Suppressor macrophage treated with lipopolysaccharide for 4 hours (primary cell): ENCODE measurements at regions not wholly inside any gene's neighbourhood (a gene's known extent, or its start where the extent isn't known, plus 50 kb on each side); places are given as distances from the start of the nearest gene placed in this dataset.
"Not testable (repeated sequence)": the region's sequence is repeated elsewhere in the genome, so short reads cannot be mapped to it uniquely, and the experiment has no call there.

Experiments used
- DNase-seq: peaks from one replicate; pipeline ENCODE4 v3.0.0-alpha.2; 2020

GRCh38 chr5:125452991-125453390, 706.6 kb upstream of the ZNF608 start:
- DNase-seq = no peak

GRCh38 chr5:125455041-125455440, 708.6 kb upstream of the ZNF608 start:
- no peak for DNase-seq

- DNase-seq = not testable (repeated sequence)
Observed at GRCh38 chr5:125456005-125456404, 709.6 kb upstream of the ZNF608 start.

DNA sequence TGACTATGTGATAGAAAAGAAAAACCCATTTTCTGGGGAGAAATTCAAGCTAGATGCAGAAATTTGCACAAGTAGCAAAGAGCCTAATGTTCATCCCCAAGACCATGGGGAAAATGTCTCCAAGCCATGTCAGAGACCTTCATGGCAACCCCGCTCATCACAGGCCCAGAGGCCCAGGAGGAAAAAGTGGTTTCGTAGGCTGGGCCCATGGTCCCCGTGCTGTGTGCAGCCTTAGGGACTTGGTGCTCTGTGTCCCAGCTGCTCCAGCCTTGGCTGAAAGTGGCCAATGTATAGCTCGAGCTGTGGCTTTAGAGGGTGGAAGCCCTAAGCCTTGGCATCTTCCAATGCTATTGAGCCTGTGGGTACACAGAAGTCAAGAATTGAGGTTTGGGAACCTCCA, 711.2 kb upstream of the ZNF608 start:
- DNase-seq = no peak

DNA sequence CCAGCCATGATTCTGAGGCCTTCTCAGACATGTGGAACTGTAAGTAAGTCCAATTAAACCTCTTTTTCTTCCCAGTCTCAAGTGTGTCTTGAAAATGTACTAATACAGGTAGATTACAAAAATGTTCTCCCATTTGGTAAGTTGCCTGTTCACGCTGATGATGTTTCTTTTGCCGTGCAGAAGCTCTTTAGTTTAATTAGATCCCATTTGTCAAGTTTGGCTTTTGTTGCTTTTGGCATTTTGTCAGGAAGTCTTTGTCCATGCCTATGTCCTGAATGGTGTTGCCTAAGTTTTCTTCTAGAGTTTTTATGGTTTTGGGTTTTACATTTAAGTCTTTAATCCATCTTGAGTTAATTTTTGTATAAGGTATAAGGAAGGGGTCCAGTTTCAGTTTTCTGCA, 712.5 kb upstream of the ZNF608 start:
- DNase-seq = not testable (repeated sequence)

DNA sequence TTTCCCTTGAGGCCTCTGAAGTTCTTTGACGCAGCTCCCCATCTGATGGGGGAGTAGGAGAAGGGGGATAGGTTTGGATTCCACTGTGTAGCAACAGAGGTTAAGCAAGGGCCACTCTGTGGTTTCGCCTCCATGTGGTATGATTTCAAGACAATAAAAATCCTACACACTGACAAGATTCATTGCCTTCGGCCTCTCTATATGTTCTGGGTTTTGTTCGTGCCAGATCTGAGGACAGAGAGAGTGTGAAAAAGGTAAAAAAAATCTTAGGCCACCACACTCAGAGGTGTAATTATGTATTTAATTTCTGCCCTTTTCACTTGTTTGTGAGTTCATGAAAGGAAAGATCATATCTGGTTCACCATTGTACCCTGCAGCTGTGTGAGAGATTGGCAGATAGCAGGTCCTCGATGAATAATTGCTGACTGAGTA, 715.2 kb upstream of the ZNF608 start:
- DNase-seq = no peak

DNA sequence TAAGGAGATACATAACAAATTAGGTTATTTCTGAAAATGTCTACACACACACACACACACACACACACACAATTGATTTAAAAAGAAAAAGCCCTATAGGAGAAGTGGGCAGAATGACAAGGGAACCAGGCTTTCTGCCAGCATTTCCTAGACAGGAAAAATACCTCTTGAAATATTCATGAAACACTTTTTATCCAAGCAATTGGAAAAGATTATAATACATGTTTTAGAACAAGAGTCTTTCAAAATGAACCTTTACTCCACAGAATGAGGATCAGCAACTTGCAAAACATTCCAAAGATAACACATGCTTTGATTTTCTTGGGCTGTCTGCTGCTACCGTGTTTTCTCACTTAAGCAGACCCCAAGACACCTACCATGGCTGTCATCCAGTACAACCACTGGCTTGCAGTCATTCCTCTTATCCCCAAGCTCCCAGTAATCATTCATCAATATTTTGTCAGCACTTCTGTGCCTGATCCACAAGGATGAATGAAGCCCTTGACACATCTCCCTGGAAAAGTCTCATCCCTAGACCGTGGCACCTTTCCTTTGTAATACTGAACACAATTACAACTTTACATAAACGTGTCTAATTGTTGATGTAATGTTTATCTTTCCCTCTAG, 717.1 kb upstream of the ZNF608 start:
- no peak for DNase-seq

- no peak for DNase-seq
Observed at GRCh38 chr5:125464847-125465432, 718.5 kb upstream of the ZNF608 start.

- DNase-seq = no peak
Observed at GRCh38 chr5:125465703-125466102, 719.3 kb upstream of the ZNF608 start.

- DNase-seq = no peak
Observed at GRCh38 chr5:125467222-125467621, 720.8 kb upstream of the ZNF608 start.

DNA sequence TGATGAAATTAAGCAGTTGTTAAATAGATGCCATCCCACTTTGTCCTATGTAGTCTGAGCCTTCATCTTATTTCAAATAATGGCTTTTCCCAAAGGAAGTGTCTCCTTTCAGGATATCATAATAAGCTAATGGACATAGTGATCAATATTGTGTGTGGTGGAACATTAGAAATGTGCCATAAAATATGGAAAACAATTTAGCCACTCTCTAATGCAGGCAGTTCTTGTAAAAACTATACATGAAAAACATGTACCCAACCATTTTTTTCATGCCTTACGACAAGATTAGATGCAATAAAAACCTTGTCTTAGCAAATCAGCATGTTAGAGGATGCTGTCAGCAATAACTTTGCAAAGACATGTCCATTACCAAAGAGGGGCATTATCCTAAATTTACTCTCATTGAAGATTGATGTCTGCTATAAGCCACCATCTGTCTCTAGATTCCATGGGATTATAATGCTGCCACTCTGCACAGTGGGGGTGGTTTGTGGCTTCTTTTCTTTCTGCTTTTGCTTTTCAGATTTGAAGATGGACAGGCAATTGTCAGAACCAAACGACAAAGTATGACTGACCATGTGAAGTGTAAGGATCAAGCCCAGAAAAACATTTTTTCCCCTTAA, 724.0 kb upstream of the ZNF608 start:
- no peak for DNase-seq

DNA sequence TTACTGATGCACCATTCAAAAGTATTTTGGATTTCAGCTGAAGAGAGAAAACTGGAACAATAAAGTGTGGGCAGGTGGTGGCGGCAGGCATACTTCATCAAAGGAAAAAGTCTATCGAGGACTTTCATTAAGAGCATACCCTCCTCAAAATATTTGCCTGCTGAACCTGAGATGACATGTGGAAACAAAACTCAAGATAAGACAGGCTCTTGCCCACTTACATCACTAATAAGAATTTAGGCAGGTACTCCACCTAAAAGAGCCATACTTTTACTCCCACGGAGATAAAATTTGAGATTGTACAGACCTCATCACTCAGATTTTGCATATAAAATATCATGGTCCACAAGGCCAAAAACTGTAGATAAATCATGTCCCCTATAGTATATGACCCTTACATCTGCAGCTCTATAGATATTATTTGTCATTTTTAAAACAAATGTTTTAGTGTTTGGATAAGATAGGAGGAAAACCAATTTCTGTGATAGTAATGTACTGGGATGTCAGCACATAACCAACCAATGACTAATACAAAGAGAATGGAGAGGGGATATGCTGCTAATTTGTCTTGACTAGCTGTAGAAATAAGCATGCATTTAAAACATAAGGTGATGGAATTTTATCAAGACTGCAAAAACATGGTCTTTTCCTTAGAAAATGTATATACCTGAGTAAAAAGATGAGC, 730.6 kb upstream of the ZNF608 start:
- no peak for DNase-seq

- DNase-seq = no peak
Observed at GRCh38 chr5:125477586-125477975, 731.1 kb upstream of the ZNF608 start.

DNA sequence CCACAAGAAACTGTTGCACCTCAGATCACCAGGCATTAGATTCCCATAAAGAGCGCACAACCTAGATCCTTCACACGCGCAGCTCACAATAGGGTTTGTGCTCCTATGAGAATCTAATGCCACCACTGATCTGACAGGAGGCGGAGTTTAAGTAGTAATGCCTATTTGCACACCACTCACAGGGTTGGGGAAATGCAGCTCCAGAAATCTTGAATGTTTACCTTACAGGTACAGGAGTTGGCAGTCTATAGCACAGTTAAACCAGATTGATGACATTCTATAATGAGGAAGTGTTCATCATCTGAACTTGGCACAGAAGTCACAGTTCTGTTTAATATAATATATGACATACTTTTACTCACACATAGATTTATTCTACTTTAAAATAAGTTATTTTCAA, 732.2 kb upstream of the ZNF608 start:
- no peak for DNase-seq

- no peak for DNase-seq
Observed at GRCh38 chr5:125480911-125481310, 734.5 kb upstream of the ZNF608 start.

GRCh38 chr5:125481506-125482465, 735.3 kb upstream of the ZNF608 start:
- no peak for DNase-seq

GRCh38 chr5:125483609-125484008, 737.2 kb upstream of the ZNF608 start:
- DNase-seq = no peak

GRCh38 chr5:125484272-125484741, 737.9 kb upstream of the ZNF608 start:
- no peak for DNase-seq

DNA sequence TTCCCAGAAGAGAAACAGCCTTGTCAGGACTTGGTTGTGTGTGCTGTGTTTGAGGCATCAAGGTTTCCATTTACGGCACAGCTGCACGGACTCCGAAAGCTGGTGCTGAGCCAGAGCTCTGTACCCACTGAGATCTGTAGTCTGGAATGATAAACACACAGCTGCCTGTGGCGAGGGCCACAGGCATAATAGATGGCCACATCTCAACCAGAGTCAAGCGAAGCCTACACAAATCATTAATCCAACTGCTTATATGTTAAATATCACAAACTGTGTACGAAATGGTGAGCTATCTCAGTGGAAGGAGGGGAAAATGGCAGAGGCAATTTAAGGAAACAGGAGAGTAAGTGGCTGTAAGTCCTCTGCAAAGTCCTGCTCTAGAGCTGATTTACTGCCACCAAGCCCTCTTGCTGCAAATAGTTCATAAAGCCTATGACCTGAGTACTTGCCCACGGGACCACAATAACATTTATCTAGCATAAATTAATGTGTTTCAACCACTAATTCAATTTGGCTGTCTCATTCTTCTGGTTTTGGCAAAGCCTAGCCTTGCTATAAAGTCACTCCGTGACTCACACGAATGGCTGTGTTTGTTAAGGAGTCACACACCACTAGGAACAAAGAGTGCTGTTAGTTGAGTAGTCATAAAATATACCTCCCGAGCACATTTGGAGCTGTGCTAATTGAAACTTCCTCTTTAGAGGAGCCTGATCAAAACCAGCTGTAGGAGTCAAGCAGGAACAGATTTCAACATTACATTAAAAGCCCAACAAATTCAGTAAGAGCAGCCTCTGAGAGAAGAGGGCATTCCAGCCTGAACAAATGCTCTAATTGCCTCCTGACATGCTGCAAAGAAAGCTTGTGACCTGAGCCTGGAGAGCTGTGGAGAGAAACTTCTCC, 738.6 kb upstream of the ZNF608 start:
- peak; percentile 42 for DNase-seq

- DNase-seq = peak; percentile 0
Observed at GRCh38 chr5:125485771-125486170, 739.3 kb upstream of the ZNF608 start.

DNA sequence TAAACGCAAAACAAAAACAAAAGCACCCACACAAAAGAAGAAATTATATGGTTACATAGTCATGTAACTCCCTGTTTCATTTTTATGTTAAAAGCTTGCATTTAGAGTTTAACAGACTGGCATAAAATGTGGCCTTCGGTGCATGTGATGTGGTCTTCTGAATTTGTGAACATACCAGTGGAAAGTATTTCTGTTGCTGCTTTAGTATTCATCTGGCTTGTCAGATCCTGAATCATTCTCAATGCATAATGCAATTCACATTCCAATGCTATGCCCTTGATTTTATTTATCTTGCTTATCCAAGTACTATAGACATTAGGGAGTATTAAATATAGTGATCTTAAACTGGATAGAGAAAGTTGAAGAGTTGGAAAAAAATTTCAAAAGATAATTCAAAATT, 740.2 kb upstream of the ZNF608 start:
- DNase-seq = no peak

- DNase-seq = no peak
Observed at GRCh38 chr5:125487231-125487630, 740.8 kb upstream of the ZNF608 start.
